Vagina (tissue), 2 donors: ENCODE measurements at regions not wholly inside any gene's neighbourhood (a gene's known extent, or its start where the extent isn't known, plus 50 kb on each side); places are given as distances from the start of the nearest gene placed in this dataset.

Experiments
- POLR2AphosphoS5 ChIP-seq, 2 donors: sonication (generic); formaldehyde crosslinking; IDR thresholded peaks; one replicate each; pipeline ENCODE4 v1.9.0; 2017; ENCODE audit warnings: antibody characterized with exemption in 2 of 2, mild to moderate bottlenecking in 2 of 2, low read depth in 1 of 2; ENCODE audit not compliant: insufficient read depth in 1 of 2
- TF ChIP-seq, protein P1 (sequence below), 3 experiments: fragments of 450-650 bp in 2 of 3; fragments of 200-600 bp in 1 of 3; sonication (generic) in 1 of 3; IDR thresholded peaks; one replicate each; pipeline ENCODE4 v1.5.1; 2017 to 2019; ENCODE audit warnings: antibody characterized with exemption in 3 of 3, mild to moderate bottlenecking in 2 of 3, moderate library complexity in 2 of 3

DNA sequence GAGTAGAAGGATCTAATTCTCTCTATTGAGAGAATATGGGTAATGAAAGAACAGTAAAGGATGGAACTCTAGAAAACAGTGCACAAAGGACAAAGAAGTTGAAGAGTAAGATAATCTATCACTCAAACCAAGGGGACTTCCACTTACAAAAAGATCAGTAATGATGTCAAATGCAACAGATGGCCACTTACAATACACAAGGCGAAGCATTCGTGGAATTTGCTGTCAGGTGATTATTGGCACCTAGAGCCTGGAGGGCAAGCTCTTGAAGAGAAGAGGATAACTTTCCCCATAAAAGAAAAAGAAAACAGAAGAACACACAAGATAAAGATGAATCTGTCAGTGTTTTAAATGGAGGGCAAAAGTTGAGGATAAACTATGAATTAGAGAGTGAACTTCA lies 256.0 kb upstream of the TCF21 start:
- no peak for TF ChIP-seq POLR2AphosphoS5 (IDR thresholded peaks at IDR 0.05; ENCODE audit: insufficient read depth in 1 of 2, low read depth in 1 of 2)
- TF ChIP-seq, protein P1, sequence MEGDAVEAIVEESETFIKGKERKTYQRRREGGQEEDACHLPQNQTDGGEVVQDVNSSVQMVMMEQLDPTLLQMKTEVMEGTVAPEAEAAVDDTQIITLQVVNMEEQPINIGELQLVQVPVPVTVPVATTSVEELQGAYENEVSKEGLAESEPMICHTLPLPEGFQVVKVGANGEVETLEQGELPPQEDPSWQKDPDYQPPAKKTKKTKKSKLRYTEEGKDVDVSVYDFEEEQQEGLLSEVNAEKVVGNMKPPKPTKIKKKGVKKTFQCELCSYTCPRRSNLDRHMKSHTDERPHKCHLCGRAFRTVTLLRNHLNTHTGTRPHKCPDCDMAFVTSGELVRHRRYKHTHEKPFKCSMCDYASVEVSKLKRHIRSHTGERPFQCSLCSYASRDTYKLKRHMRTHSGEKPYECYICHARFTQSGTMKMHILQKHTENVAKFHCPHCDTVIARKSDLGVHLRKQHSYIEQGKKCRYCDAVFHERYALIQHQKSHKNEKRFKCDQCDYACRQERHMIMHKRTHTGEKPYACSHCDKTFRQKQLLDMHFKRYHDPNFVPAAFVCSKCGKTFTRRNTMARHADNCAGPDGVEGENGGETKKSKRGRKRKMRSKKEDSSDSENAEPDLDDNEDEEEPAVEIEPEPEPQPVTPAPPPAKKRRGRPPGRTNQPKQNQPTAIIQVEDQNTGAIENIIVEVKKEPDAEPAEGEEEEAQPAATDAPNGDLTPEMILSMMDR (IDR thresholded peaks at IDR 0.05): no peak
